Fibroblast of lung (primary cell): ENCODE measurements at regions not wholly inside any gene's neighbourhood (a gene's known extent, or its start where the extent isn't known, plus 50 kb on each side); places are given as distances from the start of the nearest gene placed in this dataset.

Experiments used
- DNase-seq, 2 donors: peaks; one replicate each; pipeline versions ENCODE4 v3.0.0 to v3.0.0-alpha.2; 2010; ENCODE audit warnings: low read depth in 2 of 2
- H2AFZ ChIP-seq: 2 replicates; pipeline ENCODE4 v1.5.1; 2012; ENCODE audit warnings: low read length, control low read depth, inconsistent platforms
- H3K27ac ChIP-seq: 2 replicates; pipeline ENCODE4 v1.5.1; 2011; ENCODE audit warnings: low read length, control low read depth; ENCODE audit not compliant: insufficient read depth
- H3K27me3 ChIP-seq: 2 replicates; pipeline ENCODE4 v1.5.1; 2011; ENCODE audit warnings: mild to moderate bottlenecking, low read length; ENCODE audit not compliant: control insufficient read depth, insufficient read depth
- H3K36me3 ChIP-seq: 2 replicates; pipeline ENCODE4 v1.5.1; 2011; ENCODE audit warnings: low read length; ENCODE audit not compliant: control insufficient read depth, insufficient read depth
- H3K4me1 ChIP-seq: 2 replicates; pipeline ENCODE4 v1.5.1; 2011; ENCODE audit warnings: low read length; ENCODE audit not compliant: control insufficient read depth, insufficient read depth; ENCODE audit errors: extremely low read depth
- H3K4me2 ChIP-seq: 2 replicates; pipeline ENCODE4 v1.5.1; 2011; ENCODE audit warnings: low read length, control low read depth; ENCODE audit not compliant: insufficient read depth; ENCODE audit errors: extremely low read depth
- H3K4me3 ChIP-seq, 4 experiments: fragments of 200-600 bp in 1 of 4; sonication (generic) in 1 of 4; replicated peaks in 1 of 4; 2 replicates each; pipeline ENCODE4 v1.5.1; 2011 to 2016; ENCODE audit warnings: low read length in 4 of 4, low read depth in 3 of 4, mild to moderate bottlenecking in 3 of 4, control low read depth in 2 of 4, inconsistent platforms in 1 of 4, mixed read lengths in 1 of 4; ENCODE audit not compliant: insufficient read depth in 1 of 4; ENCODE audit errors: control extremely low read depth in 1 of 4
- H3K79me2 ChIP-seq: 2 replicates; pipeline ENCODE4 v1.5.1; 2012; ENCODE audit warnings: mild to moderate bottlenecking, low read length, inconsistent platforms; ENCODE audit not compliant: control insufficient read depth, insufficient read depth
- H3K9ac ChIP-seq: 2 replicates; pipeline ENCODE4 v1.5.1; 2011; ENCODE audit warnings: mild to moderate bottlenecking, low read length, control low read depth; ENCODE audit not compliant: insufficient read depth
- H3K9me3 ChIP-seq: 2 replicates; pipeline ENCODE4 v1.5.1; 2012; ENCODE audit warnings: low read depth, low read length; ENCODE audit not compliant: control insufficient read depth, insufficient read depth
- H4K20me1 ChIP-seq: 2 replicates; pipeline ENCODE4 v1.5.1; 2011; ENCODE audit warnings: low read length; ENCODE audit not compliant: control insufficient read depth, insufficient read depth; ENCODE audit errors: extremely low read depth
- CTCF ChIP-seq, 2 donors: IDR thresholded peaks in 1 of 2; conservative IDR thresholded peaks in 1 of 2; 1 replicate in 1 of 2; 2 replicates in 1 of 2; pipeline ENCODE4 v1.5.1; 2011 to 2012; ENCODE audit warnings: low read length in 2 of 2, control low read depth in 1 of 2, inconsistent platforms in 1 of 2, low read depth in 1 of 2, mild to moderate bottlenecking in 1 of 2
- EZH2 ChIP-seq: IDR thresholded peaks from 2 replicates; pipeline ENCODE4 v1.5.1; 2012; ENCODE audit warnings: low read length, control low read depth, mild to moderate bottlenecking; ENCODE audit errors: missing control alignments

GRCh38 chr20:11015440-11015839 is 341.6 kb upstream of the JAG1 start:
- no peak for DNase-seq
- no peak overlapping the region for H2AFZ ChIP-seq

GRCh38 chr20:11017446-11017845 is 343.6 kb upstream of the JAG1 start:
- no peak overlapping the region for H3K4me2 ChIP-seq
- H3K79me2 ChIP-seq = no peaks in the 10 kb centered on the region
- no peak overlapping the region for H3K9ac ChIP-seq
- no peaks in the 10 kb centered on the region for H3K4me1 ChIP-seq
- H3K36me3 ChIP-seq = no peaks in the 10 kb centered on the region
- H3K27me3 ChIP-seq = no peaks in the 10 kb centered on the region
- H4K20me1 ChIP-seq = no peaks in the 10 kb centered on the region
- H3K4me3 ChIP-seq = no peak overlapping the region
- H2AFZ ChIP-seq = no peak overlapping the region
- no peak for TF ChIP-seq CTCF (conservative IDR thresholded peaks at IDR 0.05 in 1 of 2, IDR thresholded peaks at IDR 0.05 in 1 of 2; ENCODE audit: low read depth in 1 of 2, low read length in 2 of 2)
- no peak for TF ChIP-seq EZH2
- DNase-seq = peak in 1 of 2 donors; percentile 52
- H3K27ac ChIP-seq = no peak overlapping the region
- no peaks in the 10 kb centered on the region for H3K9me3 ChIP-seq

More at GRCh38 chr20:11015440-11015839, 341.6 kb upstream of the JAG1 start:
- H4K20me1 ChIP-seq = no peaks in the 10 kb centered on the region
- no peak overlapping the region for H3K27ac ChIP-seq
- H3K27me3 ChIP-seq = no peaks in the 10 kb centered on the region
- no peaks in the 10 kb centered on the region for H3K9me3 ChIP-seq
- H3K4me1 ChIP-seq = no peaks in the 10 kb centered on the region
- H3K36me3 ChIP-seq = no peaks in the 10 kb centered on the region
- TF ChIP-seq EZH2 = no peak
- TF ChIP-seq CTCF (conservative IDR thresholded peaks at IDR 0.05 in 1 of 2, IDR thresholded peaks at IDR 0.05 in 1 of 2; ENCODE audit: low read depth in 1 of 2, low read length in 2 of 2) = no peak
- no peak overlapping the region for H3K4me3 ChIP-seq
- no peaks in the 10 kb centered on the region for H3K79me2 ChIP-seq
- H3K9ac ChIP-seq = no peak overlapping the region
- H3K4me2 ChIP-seq = no peak overlapping the region

GRCh38 chr20:11018668-11019170 is 344.9 kb upstream of the JAG1 start:
- H3K4me2 ChIP-seq = no peak overlapping the region
- no peaks in the 10 kb centered on the region for H3K4me1 ChIP-seq
- DNase-seq = no peak
- H3K4me3 ChIP-seq = no peak overlapping the region
- no peaks in the 10 kb centered on the region for H3K79me2 ChIP-seq
- H4K20me1 ChIP-seq = no peaks in the 10 kb centered on the region
- H3K36me3 ChIP-seq = no peaks in the 10 kb centered on the region
- no peak overlapping the region for H2AFZ ChIP-seq
- H3K9me3 ChIP-seq = no peaks in the 10 kb centered on the region
- H3K9ac ChIP-seq = no peak overlapping the region
- H3K27me3 ChIP-seq = no peaks in the 10 kb centered on the region
- no peak overlapping the region for H3K27ac ChIP-seq
- TF ChIP-seq CTCF (conservative IDR thresholded peaks at IDR 0.05 in 1 of 2, IDR thresholded peaks at IDR 0.05 in 1 of 2; ENCODE audit: low read depth in 1 of 2, low read length in 2 of 2) (no peak), EZH2 (no peak)
